ENCODE measurements at regions not wholly inside any gene's neighbourhood (a gene's known extent, or its start where the extent isn't known, plus 50 kb on each side); places are given as distances from the start of the nearest gene placed in this dataset.
A peak's percentile ranks its signal among the peaks of the same experiment; 100 is the strongest.
"Not testable (repeated sequence)": the region's sequence is repeated elsewhere in the genome, so short reads cannot be mapped to it uniquely, and the experiment has no call there.

GRCh38 chr9:2243666-2244555 lies 228.8 kb downstream of the SMARCA2 start:
- DNase-seq (ENCODE audit: low read depth), result peak; percentile 58

DNA sequence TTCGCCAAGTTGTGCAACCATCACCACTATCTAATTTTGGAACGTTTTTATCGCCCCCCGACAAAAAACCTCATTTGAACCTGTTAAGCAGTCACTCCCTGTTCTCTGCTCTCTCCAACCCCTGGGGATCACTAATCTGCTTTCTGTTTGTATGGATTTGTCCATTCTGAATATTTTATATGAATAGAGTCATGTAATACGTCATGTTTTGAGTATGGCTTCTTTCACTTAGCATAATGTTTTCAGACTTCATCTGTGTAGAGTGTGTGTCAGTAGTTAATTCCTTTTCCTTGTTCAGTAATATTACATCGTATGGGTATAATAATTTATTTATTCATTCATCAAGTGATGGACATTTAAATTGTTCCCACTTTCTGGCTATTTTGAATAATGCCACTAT lies 232.2 kb downstream of the SMARCA2 start:
- no peak for DNase-seq (ENCODE audit: low read depth)

GRCh38 chr9:2248768-2249265 lies 233.7 kb downstream of the SMARCA2 start:
- DNase-seq (ENCODE audit: low read depth), result no peak

GRCh38 chr9:2253636-2254580 lies 238.8 kb downstream of the SMARCA2 start:
- DNase-seq (ENCODE audit: low read depth), result no peak

DNA sequence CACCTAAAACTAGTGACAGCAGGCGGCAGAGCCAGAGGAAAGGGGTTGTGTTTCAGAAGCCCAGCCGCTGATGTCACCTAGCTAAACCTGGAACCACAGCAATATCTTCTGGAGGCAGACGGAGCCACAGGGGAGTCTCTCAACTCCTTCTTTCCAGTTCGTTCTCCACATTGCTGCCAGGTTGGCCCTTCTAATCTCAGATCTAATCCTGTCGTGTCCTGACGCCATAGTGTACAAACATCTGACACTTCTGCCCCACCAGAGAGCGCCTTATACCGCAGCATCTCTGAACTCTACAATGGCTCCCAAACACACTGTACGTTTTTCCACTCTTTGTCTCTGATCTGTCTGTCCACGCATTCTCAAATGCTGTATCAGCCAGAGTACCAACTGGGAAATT lies 240.0 kb downstream of the SMARCA2 start:
- no peak for DNase-seq (ENCODE audit: low read depth)

- DNase-seq (ENCODE audit: low read depth), result no peak
These were observed 242.2 kb downstream of the SMARCA2 start for GRCh38 chr9:2257248-2257929.

DNA sequence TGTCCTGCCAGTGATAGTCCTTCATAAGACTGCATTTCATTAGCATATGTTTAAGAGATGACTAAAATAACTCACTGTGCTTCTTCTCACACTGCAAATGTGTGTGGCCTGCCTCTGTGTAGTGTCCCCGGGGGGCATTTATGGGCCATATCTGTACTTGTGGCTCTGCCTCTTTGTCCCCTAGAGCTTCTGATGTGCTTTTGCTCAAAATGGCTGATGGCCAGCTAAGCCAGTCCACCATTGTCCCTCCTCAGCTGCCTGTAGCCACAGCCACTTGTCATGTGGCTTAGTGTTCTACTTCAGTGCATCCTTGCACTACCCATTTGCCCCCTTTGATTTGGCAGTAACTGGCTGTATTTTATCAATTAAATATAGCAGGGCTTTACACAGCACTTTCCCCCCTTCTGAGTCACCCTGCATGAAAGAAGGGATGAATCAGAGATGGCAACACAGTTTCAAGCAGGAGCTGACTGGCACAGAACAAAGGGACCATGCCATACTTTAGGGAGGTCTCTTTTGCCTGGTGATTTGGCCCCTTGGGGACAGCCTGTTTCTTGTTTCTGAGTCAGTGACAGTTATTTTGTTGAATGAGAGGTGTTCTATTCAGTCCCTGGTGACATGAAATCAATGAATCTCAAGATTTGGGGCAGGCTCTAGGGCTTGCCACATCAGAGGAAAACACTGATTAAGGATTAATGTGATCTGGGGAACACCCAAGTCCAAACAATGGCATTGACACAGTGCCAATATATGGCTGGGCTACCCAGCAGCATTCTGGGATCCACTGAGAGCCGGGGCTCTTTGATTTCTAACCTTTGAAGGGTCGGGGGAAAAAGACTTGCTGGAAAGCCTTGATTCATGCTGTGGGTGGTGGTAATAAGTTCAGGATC lies 245.5 kb downstream of the SMARCA2 start:
- peak; percentile 57 for DNase-seq (ENCODE audit: low read depth)

- DNase-seq (ENCODE audit: low read depth), result no peak
These were observed 246.4 kb downstream of the SMARCA2 start for GRCh38 chr9:2261421-2262103.

DNA sequence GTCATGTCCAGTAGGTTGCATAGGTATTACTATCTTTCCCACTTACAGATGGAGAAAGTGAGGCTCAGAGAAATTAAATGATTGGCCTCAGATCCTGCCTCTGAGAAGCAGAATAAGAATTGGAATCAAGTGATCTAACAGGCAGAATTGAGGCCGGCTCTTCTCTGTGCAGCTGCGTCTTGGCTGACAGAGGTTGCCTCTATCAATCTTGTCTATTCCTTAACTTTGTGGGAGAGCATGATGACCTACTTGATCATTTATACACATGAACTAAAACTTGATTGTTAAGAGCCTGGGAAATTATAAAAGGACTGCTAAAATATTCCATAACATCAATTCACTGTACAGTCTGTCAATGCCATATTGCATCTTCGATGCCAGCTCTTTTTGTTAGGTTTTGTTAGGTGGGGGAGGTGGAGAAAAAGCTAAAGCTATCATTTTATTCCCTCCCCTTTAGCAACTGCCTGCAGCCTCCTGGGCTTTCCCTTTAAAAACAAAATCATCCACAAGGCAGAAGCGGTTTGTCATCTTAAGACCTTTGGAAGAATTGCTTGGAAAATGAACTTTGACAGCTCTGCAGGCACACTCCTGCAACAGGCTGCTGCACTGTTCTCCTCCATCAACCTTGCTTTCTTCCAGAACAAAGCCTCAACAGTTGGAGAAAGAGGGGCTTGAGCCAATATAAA lies 247.4 kb downstream of the SMARCA2 start:
- DNase-seq (ENCODE audit: low read depth), result no peak

DNA sequence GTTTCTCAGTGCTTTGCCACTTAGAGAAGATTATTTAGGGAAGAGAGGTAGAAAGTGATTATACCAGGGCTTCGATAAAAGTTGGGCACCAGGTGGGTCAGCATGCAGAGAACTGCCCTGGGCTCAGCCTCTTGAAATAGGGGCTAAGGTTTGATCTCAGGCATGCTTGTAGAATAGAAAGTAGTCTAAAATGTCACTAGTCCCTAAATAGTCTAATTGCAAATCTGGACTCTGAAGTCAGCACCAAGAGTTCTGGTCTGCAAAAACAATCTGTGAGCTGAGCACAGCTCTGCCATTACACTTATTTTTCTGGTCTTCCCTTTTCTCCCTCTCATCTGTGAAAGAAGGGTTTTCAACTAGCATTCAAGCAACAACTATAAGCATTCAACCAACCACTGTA lies 248.0 kb downstream of the SMARCA2 start:
- DNase-seq (ENCODE audit: low read depth), result no peak

GRCh38 chr9:2263665-2264064 lies 248.5 kb downstream of the SMARCA2 start:
- no peak for DNase-seq (ENCODE audit: low read depth)

DNA sequence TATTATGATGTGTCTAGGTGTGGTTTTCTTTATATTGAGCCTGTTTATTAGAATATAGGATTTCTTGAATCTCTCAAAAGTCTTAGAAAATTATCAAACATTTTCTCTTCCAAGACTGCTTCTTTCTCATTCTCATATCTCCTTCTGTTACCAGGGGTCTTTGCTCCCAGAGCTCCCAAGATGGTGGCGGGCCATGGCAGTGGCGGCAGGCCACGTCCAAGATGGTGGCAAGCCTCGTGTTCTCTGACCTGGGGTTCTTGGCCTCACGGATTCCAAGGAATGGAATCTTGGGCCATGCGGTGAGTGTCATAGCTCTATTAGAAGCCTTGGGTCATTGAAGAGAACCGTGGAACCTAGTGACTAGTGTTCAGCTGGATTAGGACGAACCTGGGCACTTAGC lies 248.9 kb downstream of the SMARCA2 start:
- no peak for DNase-seq (ENCODE audit: low read depth)

- DNase-seq (ENCODE audit: low read depth), result no peak
These were observed 252.1 kb downstream of the SMARCA2 start for GRCh38 chr9:2267181-2267745.

GRCh38 chr9:2269778-2270177 lies 254.6 kb downstream of the SMARCA2 start:
- DNase-seq (ENCODE audit: low read depth), result no peak

DNA sequence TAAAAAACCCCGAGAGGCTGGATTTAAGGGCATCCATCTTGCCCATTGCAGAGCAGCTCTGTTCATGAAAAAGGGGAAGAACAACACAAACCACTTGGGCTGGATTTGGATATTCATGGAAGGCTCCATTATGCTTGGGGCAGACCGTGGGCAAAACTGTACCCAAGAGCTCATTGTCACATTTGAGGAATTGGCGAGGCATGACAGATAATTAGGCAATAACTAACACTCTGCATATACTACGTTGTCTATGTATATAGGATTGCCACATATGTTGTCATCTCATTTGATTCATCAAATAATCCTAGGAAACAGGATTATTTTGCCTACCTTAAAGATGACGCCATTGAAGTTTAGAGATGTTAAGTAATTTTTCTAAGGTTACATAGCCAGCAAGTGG lies 255.4 kb downstream of the SMARCA2 start:
- DNase-seq (ENCODE audit: low read depth), result no peak

- peak; percentile 35 for DNase-seq (ENCODE audit: low read depth)
These were observed 256.3 kb downstream of the SMARCA2 start for GRCh38 chr9:2271426-2271825.

DNA sequence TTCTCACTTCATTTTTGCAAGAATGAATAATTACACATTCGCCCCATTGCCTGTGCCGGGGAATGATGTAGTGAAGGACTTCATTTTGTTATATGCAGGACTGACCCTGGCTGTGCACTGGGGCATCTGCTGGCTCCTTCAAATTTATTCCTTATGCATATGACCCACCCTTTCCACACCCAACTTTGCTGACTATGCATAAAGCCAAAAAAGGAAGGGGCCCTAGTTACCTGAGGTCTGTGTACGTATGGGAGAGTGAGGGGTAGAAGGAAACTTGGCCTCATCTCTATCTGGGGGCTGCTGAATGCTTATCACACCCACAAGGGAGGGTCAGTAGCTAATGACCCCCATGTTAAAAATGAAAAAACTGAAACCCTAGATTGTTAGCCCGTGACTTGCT lies 259.6 kb downstream of the SMARCA2 start:
- no peak for DNase-seq (ENCODE audit: low read depth)

DNA sequence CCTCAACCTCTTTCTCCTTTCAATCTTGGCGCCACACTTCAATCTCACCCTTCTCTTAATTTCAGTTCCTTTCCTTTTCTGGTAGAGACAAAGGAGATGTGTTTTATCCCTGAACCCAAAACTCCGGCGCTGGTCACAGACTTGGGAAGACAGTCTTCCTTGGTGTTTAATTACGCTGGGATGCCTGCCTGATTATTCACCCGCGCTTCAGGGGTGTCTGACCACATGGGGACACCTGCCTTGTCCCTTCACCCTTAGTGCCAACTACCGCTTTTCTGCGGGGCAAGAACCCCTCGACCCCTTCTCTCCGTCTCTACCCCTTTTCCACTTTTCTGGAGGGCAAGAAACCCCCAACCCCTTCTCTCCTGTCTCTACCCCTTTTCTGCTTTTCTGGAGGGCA lies 261.1 kb downstream of the SMARCA2 start:
- no peak for DNase-seq (ENCODE audit: low read depth)

GRCh38 chr9:2277133-2277532 lies 262.0 kb downstream of the SMARCA2 start:
- not testable (repeated sequence) for DNase-seq (ENCODE audit: low read depth)

DNA sequence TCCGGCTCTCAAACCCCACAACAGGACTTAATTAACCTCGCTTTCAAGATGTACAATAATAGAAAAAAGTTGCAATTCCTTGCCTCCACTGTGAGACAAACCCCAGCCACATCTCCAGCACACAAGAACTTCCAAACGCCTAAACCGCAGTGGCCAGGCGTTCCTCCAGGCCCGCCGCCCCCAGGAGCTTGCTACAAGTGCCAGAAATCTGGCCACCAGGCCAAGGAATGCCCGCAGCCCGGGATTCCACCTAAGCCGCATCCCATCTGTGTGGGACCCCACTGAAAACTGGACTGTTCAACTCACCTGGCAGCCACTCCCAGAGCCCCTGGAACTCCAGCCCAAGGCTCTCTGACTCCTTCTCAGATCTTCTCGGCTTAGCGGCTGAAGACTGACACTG lies 262.5 kb downstream of the SMARCA2 start:
- DNase-seq (ENCODE audit: low read depth), result not testable (repeated sequence)

All from ELR (cell line).